NOMO-1 treated with dmso at 0.1 percent for 144 hours (cell line): ENCODE measurements at regions not wholly inside any gene's neighbourhood (a gene's known extent, or its start where the extent isn't known, plus 50 kb on each side); places are given as distances from the start of the nearest gene placed in this dataset.
"Not testable (repeated sequence)": the region's sequence is repeated elsewhere in the genome, so short reads cannot be mapped to it uniquely, and the experiment has no call there.

Experiments used
- DNase-seq: peaks from one replicate; lab custom pipeline; 2025; ENCODE audit not compliant: unreplicated experiment; lab: John Stamatoyannopoulos, UW

DNA sequence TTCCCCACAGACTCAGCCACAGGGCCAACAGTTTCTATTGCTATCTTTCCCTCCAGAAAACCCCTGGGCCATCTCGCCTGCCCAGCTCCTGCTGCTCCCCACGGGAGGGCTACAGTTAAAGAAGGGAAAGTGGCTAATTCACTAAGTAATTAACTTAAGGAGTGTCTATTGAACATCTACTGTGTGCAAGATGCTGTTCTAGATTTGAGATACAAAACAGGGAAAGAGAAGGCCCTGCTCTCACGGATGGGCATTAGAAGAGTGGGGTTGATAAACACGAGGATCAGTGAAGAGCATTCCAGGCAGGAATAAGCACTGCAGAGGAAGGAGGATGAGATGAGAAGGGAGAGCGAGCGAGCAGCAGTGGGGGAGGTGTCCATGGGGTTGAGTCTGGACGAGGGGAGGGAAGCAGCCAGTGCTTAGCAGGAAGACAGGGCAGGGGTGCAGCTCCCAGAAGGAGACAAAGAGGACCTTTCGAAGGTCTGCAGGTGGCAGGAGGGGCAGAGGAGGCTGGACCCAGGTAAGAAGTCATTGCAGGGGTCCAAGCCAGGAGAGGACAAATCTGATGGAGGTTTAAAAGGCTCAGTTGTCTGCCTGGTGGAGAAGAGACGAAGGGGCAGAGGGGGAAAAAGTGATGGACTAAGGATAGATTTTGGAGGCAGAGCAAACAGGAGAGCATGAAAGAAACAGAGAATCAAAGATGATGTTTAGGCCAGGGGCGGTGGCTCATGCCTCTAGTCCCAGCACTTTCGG lies 64.7 kb downstream of the KLF15 start:
- no peak for DNase-seq

- DNase-seq, result no peak
Observed at GRCh38 chr3:126291537-126291936, 65.7 kb downstream of the KLF15 start.

DNA sequence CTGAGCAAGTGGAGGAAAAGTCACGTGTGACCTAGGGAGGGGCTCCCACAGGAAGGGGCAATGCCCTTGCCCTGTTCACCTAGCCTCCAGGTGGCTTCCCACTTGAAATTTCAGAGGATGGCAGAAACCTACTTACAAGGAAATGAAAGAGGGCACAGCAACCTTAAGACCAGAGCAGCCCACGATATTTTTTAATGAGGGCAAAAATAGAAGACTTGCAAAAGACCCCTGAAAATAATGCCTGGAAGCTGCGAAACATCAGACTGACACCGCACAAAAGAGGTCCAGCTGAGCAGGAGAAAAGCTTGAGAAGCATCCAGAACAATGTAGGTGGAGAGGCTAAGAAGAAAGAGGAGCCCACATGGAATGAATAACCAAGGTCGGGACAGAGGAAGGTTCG lies 66.1 kb downstream of the KLF15 start:
- DNase-seq, result no peak

- DNase-seq, result no peak
Observed at GRCh38 chr3:126290325-126290724, 66.9 kb downstream of the KLF15 start.

GRCh38 chr3:126289096-126289495 lies 68.1 kb downstream of the KLF15 start:
- DNase-seq, result no peak

GRCh38 chr3:126288314-126288713 lies 68.9 kb downstream of the KLF15 start:
- no peak for DNase-seq

DNA sequence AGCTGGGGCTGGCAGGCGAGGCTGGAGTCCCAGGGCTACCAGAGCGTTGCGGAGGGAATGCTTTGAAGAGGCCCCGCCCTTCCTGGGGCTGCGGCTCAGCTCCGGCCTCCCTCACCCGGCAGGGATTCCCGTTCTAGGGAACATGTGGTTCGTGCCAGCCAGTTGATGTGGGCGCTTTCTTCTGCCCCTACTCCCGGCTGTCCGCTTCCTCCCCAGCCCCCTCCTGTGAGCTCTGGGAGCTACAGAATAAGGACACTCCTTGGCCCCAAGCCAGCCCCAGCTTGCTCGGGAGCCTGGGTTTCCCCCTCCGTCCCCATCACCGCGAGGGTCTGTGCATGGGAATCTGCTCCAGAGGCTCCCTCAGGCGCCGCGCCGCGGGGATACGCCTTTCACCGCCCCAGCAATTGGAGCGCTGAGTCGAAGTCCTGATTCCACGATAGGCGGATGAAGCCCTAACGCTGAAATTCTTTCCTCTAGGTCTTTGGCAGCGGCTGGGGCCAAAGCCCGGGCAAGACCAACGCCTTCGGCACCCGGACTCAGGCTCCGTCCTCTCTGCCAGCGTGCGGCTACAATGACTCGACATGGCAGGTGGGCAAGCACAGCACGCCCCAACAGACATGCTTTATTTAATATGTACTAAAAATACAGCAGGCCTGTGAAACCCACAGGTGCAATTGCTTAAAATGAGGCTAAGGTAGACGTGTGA lies 69.5 kb downstream of the KLF15 start:
- no peak for DNase-seq

DNA sequence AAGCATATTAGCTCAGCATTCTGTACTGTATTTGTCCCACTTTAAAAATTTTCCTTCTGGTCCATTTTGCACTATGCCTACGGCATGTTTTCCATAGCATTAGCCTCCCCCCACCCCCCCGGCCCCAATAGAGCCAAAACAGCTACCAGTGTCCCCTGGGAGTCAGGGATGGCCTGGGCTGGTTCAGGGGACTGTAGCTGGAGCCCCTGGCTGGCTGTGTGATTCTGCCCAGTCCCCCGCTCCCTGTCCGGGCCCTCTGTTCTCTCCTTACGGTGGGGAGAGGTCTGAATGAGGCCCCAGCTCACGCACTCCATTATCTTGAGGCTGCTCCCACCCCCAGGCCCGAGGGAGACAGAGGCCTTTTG lies 70.1 kb downstream of the KLF15 start:
- no peak for DNase-seq

- DNase-seq, result no peak
Observed at GRCh38 chr3:126285369-126285768, 71.8 kb downstream of the KLF15 start.

- no peak for DNase-seq
Observed at GRCh38 chr3:126284258-126284904, 72.8 kb downstream of the KLF15 start.

- DNase-seq, result not testable (repeated sequence)
Observed at GRCh38 chr3:126283651-126284050, 73.6 kb downstream of the KLF15 start.

GRCh38 chr3:126279853-126280252 lies 77.4 kb downstream of the KLF15 start:
- no peak for DNase-seq

GRCh38 chr3:126277629-126278378 lies 79.4 kb downstream of the KLF15 start:
- DNase-seq, result no peak

GRCh38 chr3:126275620-126275904 lies 81.6 kb downstream of the KLF15 start:
- peak; percentile 21 for DNase-seq

GRCh38 chr3:126274735-126275619 lies 82.2 kb downstream of the KLF15 start:
- peak; percentile 37 for DNase-seq

- no peak for DNase-seq
Observed at GRCh38 chr3:126270145-126270811, 86.9 kb downstream of the KLF15 start.

- DNase-seq, result no peak
Observed at GRCh38 chr3:126269354-126269753, 87.9 kb downstream of the KLF15 start.

- no peak for DNase-seq
Observed at GRCh38 chr3:126268866-126269265, 88.3 kb downstream of the KLF15 start.

GRCh38 chr3:126267976-126268615 lies 87.7 kb upstream of the ALDH1L1 start:
- no peak for DNase-seq
